GM19035 (cell line): ENCODE measurements at regions not wholly inside any gene's neighbourhood (a gene's known extent, or its start where the extent isn't known, plus 50 kb on each side); places are given as distances from the start of the nearest gene placed in this dataset.

Source experiments
- ATAC-seq: cut with Tn5 transposase; IDR thresholded peaks from one replicate; pipeline ENCODE4 v1.9.1; 2021; ENCODE audit not compliant: unreplicated experiment

DNA sequence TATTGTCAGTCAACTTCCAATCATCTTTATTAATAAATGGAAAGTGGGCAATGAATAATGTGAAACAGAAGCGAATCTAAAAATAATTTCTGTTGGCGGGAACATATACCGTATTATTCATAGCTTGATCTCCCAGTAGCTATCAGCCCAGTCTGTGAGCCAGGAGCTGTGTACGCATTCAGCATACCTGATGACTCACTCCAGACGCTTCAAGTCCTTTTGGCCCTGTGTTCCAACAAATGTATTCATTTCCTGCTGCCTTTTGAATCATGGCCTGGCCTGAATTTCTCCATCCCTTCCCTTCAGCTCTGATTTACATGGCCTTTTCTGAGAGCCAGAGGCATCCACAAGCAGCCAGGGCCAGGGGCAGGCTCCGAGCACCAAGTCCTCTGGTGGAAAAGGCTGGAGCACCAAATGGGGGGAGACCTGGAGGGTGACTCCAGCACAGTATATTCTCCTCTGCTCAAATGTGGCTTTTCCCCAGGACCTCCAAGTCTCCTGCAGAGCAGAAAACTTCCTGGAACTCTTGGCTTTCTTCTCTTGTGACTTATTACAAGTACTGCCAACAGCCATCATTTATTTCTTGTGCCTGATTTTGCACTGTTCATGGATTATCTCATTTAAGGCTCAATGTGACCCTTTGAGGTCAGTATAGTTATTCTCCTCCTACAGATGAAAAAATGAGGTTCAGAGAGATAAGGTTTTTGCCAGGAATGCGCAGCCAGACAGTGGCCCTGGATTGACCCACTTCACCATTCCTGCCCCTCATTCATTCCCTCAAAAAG is 108.7 kb downstream of the EN1 start:
- no peak for ATAC-seq

DNA sequence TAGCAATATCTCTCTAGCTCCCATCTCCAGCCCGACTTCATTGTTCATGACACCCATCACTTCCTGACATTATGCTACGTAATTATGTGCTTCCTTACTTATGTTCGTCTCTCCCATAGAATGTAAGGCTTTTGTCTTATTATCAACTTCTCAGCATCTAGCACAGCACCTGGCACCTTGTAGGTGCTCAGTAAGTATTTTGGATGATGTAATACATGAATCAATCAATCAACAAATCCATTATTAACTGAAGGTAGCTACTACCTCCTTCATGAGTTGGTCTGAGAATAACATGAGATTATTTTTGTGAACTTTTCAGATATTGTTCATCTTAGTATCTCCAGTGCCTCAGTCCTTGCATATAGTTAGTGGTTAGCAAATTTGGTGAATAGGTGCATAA is 109.3 kb downstream of the EN1 start:
- no peak for ATAC-seq

DNA sequence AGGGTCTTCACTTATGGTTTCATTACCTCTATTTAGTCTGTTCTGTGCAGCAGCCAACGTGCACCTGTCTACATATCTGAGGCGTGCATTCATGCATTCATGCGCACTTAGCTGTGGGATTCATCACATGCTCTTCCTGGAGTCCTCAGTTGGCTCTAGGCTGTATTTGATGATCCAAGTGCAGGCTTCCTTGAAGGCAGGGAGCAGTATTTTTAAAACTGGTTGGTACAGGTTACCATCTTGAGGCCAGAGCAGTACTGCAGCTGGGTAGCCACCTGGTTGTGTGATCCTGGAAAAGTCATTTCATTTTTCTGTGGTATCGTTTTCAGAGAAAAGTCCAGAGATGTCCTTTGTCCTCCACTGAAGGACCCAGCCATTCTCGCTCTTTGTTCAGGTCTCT is 109.8 kb downstream of the EN1 start:
- no peak for ATAC-seq

DNA sequence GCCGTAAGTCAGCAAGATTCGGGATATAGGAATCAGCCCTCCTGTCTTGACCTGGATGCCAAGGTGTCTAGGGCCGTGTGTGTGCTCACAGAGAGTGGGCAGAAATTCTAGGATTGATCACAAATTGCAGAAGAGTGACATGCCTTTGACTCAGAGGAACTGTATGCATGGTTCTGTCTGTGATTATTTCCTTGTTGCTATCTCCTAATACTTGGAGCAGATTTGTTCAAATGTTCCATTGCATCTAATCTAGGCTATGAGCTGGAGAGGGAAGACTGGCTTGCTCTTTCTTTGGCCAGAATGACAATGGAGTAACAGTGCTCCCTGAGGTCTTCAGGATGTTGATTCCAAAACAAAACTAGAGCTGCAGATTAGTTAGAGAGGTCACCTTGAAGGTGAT is 115.0 kb downstream of the EN1 start:
- ATAC-seq: no peak

DNA sequence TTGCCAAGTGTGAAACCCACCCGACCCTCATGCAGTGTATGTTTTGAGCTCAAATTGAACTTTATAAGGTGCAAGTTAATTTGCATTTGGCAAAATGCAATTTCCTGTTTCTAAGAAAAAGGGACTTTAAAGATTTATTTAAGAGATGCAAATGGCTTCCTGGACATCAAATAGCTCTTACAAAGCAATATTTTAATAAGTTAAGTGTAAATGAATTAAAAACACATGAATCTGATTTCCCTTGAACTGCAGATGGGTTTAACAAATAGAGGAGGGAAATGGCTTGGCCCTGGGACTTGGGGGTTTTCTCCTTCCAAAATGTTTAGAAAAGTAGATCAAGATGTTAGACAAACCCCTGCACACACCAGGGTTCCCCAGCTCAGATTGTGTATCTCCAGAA is 116.0 kb downstream of the EN1 start:
- ATAC-seq: no peak

DNA sequence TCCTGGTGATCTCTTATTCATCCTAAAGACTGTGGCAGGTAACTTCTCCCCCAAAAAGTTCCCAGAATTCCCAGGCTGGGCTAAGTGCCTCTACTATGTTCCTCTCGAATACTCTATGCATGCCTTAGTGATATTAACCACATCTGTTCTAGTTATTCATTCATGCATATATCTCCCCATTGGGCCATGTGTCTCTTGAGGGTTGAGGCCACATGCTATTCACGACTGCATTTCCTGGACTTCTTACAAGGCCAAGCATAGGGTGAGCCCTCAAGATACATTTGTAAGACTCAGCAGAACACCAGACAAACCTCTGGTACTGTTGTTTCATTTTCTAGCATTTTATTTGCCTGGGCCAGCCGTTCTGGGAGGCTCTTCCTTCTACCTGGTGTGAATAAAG is 117.0 kb downstream of the EN1 start:
- ATAC-seq: no peak

DNA sequence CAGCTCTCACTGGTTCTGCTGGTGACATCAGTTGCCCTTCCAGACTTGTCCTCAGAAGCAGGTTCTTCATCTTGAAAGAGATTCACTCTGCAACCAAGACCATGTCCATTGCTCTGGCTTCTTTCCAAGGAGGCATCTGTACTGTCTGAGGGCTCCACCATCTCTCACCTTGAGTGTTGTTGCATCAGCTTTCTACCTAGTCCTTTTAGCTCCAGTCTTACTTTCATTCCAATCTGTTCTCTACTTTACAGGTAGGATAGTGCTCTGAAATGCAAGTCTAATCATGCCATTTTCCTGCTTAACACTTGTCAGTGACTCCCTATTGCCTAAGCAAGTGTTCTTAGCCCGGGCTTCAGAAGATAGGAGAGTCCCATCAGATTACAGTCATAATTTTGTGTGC is 117.7 kb downstream of the EN1 start:
- ATAC-seq: no peak

DNA sequence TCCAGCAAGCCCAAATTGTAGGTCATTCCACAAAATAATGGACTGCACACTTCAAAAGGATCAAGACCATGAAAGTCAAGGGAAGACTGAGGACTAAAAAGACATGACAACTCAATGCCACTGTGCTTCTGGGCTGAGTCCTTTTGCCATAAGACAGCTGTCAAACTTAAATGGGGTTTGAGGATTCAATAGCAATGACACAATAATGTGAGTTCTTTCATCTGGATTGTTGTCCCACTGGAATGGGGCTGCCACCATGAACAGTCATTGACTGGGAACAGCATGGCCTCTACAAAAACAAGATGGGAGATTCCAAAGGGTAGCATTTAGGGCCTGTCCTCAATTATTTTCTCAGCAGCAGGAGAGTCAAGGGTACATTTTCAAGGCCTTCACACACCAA is 118.5 kb downstream of the EN1 start:
- ATAC-seq: no peak

DNA sequence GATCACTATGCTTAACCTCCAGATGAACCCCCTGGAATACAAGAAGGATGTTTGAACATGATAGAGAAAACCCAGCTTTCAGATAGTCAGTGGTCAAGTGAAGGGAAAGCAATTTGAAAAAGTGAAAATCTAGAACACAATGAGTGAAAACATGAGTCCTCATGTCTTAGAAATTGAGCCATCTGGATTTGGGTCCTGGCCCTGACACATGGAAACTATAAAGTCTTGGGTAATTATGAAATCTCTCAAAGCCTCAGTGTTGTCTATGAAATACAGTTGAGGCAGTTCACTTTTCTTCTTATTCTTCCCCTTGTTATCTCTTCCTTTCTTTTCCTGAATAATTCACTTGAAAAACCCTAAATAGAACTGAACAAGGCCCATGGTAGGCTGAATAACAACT is 120.6 kb downstream of the EN1 start:
- ATAC-seq: no peak

DNA sequence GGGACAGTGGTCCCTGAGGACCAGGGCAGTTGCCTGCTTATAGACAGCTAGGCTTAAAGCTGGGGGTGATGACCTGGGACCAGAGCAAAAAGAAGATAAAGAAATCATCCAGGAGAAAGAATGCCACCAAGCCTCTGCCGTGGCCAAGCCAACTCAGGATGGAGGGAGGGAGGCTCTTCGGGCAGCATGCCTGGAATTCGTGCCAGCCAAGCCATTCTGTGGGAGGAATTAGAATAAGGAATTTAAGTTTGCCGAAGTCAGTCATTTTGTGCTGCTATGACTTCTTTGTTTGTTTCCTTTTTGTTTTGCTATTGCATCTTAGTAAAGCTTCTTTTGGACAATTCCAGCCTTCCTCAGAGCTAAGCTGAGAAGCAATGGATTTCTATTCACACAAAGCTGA is 124.1 kb downstream of the EN1 start:
- no peak for ATAC-seq

DNA sequence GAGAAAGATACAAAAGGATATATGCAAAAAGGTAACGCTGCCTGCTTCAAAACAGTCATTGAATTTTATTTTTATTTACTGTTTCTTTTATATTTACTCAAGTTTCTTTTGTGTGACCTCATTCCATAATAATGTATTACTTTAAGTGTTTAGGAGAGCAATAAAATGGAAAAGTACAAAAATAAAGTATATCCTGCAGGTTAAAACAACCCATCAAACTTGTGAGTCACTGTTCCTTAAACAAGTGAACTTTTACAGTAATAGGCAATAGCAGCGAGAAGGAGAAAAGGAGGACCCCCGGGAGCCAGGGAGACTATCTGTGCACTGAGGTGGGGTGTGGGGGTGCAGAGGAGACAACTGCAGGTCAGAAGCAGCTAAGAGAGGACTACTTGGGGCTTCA is 124.5 kb downstream of the EN1 start:
- ATAC-seq: no peak

DNA sequence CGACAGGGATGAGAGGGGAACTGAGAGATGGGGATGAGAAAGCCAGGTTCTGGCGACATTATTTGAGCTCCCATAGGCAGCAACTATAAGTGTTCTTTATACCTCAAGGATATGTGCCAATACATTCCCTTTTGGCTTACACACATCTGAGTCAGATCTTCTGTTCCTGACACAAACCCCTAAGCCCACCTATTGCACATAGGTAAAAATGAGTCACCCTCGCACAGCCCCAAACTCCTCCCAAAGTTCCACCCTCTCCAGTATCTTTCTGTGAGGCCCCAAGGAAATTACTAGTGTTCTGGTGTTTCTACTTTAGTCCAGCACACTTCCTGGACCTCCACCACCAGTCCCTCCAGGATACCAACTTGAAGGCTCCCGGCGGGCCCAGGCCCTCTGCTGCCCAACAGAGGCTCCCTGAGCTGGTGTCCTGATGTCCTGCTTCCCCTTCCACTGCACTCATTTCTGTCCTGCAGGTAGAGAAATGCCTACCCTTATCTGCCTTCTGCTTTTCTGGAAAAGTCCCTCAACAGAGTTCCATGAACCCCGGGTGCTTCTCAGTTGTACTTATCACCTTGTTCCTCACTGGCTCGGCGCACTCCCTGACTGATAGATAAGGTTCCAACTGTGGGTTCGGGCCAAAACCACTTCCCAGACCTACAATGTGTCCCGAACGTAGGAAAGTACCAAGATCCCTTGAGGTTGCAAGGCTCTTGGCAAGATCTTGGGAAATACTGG is 125.5 kb downstream of the EN1 start:
- ATAC-seq: no peak

DNA sequence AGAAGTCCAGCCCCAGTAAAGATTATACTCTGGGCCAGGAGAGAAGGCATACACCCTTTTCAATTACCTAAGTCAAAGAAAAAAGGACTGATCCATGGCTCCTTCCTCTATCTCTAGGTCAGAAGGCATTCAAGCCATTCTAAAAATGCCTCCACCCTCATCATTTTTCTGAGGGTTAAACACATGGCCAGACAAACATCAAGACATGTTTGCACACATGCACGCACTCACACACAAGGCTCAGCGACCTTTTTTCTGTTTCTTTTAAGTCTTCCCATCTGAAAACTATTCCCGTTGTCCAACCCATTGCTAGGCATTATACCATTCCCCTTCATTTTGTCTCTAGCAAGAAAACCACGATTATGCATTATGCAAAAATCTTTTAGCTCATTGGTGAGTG is 126.6 kb downstream of the EN1 start:
- no peak for ATAC-seq

DNA sequence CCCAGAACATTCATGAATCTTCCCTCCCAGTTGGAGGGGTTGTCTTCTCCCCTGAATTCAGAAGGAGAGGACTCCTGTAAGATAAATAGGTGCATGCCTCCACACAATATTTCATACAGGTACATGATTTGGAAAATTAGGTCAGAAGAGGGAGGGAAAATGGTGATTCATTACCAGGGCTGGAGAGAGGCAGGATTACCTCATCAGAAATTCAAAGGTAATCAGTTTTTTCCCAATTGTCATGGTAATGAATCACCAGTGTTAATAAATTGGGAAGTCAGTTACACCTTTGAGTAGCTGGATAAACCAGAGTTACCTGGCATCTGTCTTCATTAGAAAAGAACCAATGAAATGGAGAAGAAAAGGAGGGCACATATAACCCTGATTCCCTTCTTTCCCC is 128.5 kb downstream of the EN1 start:
- ATAC-seq: no peak

DNA sequence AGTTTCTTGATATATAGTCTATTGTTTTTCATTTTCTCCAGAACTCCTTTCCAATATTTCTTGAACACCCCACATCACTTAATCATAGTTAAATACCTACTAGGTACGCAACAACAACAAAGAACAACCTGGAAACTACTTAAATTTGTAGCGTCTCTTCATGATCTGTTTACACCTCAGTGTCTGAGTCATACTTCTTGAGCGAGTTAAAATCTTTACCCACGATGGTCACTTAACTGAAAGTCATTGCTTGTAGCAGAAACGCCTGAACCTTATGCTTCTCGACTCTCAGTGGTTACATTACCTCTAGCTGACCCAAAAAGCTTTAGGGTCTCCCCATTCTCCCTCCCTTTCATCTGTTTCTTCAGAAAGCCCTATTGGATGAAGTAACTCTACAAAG is 131.3 kb downstream of the EN1 start:
- ATAC-seq: no peak

DNA sequence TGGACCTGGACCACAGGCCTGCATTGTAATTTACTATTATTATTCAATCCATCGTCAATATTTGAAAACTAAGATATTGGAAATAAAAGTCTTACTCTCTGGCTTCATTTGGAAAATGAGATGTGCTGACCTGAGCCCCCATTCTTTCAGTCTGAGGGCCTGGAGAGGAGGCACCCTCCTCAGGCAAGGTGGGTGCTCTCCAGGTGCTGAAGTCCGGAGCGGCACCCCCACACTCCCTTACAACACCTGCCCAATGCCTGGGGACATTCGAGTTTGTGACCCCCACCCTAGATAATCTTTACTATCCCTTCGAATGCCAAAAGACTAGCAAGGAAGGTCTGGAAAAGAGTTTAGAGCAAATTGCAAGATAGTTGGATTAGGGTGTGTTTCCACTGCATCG is 133.3 kb downstream of the EN1 start:
- ATAC-seq: no peak

DNA sequence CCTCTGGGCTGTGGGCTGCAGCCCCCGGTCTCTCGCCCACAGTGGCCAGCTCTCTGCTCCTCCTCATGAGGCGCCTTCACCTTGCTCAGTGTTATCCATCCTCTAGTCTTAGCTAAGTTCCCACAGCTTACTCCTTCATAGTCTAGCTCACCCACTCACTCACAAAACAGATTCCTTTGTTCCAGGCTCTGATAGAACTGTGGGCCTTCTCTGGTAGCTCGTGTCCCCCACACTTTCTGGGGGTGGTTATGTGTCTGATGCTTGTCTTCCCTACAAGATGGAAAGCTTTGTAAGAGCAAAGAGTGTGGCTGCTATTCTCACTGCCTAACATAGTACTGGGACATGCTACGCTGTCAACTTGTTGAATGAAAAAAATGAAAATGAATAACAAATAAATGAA is 135.8 kb downstream of the EN1 start:
- no peak for ATAC-seq

DNA sequence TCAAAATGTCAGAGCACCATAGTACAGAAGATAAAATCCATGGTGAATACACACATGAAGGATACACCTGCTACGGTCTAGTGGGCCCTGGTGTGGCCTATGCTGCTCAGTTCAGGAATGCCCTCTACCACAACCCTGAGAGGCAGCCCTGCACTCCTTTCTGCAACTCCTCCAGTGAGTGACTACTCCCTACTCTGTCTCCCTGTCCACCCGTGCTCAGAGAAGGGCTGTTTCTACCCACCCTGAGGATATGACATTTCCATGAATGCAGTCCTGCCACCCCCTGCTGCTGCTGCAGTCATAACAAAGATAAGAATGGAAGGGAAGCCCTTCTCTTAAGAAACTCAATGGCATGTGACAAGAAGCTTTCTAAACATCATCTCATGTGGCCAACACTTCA is 137.0 kb downstream of the EN1 start:
- ATAC-seq: no peak

DNA sequence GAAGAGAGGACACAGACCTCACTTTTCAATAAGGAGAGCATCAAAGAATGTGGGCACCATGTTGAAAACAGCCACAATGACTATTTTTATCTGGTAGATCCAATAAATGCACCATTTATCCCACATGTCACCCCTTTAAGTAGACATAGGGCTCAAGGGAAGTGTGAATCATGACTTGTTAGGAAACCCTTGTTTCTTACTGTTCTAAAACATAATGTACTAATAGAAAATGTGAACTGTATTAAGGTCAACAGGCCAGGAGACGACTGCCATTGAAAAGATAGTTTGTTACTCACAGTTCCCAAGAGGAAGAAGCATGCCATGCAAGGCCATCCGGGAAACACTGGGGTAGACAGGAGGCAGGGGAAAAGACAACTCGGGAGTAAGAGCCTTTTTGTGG is 137.7 kb downstream of the EN1 start:
- no peak for ATAC-seq

DNA sequence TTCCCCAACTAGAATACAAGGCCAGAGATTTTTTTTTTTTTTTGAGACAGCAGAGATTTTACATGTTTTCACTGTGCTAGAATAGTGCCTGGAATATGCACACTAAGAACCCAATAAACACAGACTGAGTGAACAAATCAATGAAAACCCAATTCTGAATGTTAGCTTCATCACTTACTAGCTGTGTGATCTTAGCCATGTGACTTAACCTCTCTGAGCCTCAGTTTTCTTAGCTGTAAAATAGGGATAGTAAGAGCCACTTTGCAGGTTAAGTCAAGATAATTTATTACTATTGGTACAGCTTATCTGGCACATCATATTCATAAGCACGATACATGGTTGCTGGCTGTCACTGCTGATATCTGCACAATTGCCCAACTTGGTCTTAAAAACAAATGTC is 140.6 kb downstream of the EN1 start:
- ATAC-seq: no peak

DNA sequence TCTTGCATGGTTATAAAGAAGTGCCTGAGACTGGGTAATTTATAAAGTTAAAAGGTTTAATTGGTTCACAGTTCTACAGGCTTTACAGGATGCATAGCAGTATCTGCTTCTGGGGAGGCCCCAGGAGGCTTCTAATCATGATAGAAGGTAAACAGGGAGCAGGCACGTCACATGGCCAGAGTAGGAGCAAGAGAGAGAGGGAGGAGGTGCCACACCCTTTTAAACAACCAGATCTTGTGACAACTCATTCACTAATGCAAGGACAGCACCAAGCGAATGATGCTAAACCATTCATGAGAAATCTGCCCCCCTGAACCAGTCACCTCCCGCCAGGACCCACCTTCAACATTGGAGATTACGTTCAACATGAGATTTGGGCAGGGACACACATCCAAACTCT is 141.1 kb downstream of the EN1 start:
- ATAC-seq: no peak

DNA sequence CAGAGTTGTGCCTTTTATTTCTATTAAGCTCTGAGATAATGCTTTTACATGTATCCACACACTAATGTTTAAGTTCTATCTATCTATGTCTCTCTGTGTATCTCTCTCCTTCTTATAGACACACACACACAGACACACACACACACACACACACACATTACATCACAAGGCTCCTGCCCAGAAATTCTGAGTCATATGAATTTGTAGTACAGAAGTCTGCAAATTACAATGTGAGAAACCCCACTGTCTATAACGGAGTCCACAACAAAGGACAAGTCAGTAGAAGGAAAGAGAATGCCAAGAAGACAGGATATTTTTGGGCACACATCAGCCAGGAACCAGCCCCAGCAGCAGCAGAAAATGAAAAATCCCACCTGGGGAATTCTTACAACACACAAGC is 142.4 kb downstream of the EN1 start:
- ATAC-seq: no peak
